H1 (cell line): ENCODE measurements at regions not wholly inside any gene's neighbourhood (a gene's known extent, or its start where the extent isn't known, plus 50 kb on each side); places are given as distances from the start of the nearest gene placed in this dataset.
"Not testable (repeated sequence)": the region's sequence is repeated elsewhere in the genome, so short reads cannot be mapped to it uniquely, and the experiment has no call there.

Experiments
- CHD2 ChIP-seq: IDR thresholded peaks from 2 replicates; pipeline ENCODE4 v1.6.1; 2012; ENCODE audit warnings: low read length, improper control_type of control experiment
- CREB1 ChIP-seq: IDR thresholded peaks from 2 replicates; pipeline ENCODE4 v1.6.1; 2012; ENCODE audit warnings: inconsistent platforms
- CTCF ChIP-seq, 3 experiments: IDR thresholded peaks; 1 replicate in 2 of 3; 2 replicates in 1 of 3; pipeline versions ENCODE4 v1.5.1 to v1.6.1; 2011; ENCODE audit warnings: low read length in 3 of 3, mild to moderate bottlenecking in 3 of 3, inconsistent platforms in 2 of 3, low read depth in 1 of 3, moderate library complexity in 1 of 3; ENCODE audit not compliant: insufficient read depth in 1 of 3; ENCODE audit errors: control extremely low read depth in 1 of 3
- E2F6 ChIP-seq: IDR thresholded peaks from 2 replicates; pipeline ENCODE4 v1.6.1; 2012; ENCODE audit warnings: inconsistent platforms
- HDAC2 ChIP-seq, 2 experiments: fragments of 300-600 bp in 1 of 2; sonication (generic) in 1 of 2; IDR thresholded peaks; 2 replicates each; pipeline ENCODE4 v1.6.1; 2011 to 2012; ENCODE audit warnings: low read depth in 2 of 2, low read length in 2 of 2, mild to moderate bottlenecking in 2 of 2, moderate library complexity in 2 of 2, borderline replicate concordance in 1 of 2, inconsistent platforms in 1 of 2
- MAX ChIP-seq: IDR thresholded peaks from 2 replicates; pipeline ENCODE4 v1.6.1; 2012; ENCODE audit warnings: inconsistent platforms
- POLR2A ChIP-seq, 2 experiments: IDR thresholded peaks; 1 replicate in 1 of 2; 2 replicates in 1 of 2; pipeline ENCODE4 v1.6.1; 2011; ENCODE audit warnings: low read depth in 2 of 2, low read length in 2 of 2, mild to moderate bottlenecking in 2 of 2; ENCODE audit errors: control extremely low read depth in 1 of 2
- POLR2AphosphoS5 ChIP-seq: IDR thresholded peaks from 2 replicates; pipeline ENCODE4 v1.6.1; 2011; ENCODE audit warnings: low read depth, low read length
- RXRA ChIP-seq: IDR thresholded peaks from 2 replicates; pipeline ENCODE4 v1.6.1; 2011; ENCODE audit warnings: low read depth, mild to moderate bottlenecking, low read length, moderate library complexity; ENCODE audit not compliant: insufficient read depth
- TCF12 ChIP-seq: IDR thresholded peaks from 2 replicates; pipeline ENCODE4 v1.6.1; 2011; ENCODE audit warnings: low read depth, mild to moderate bottlenecking, low read length
- YY1 ChIP-seq: IDR thresholded peaks from 2 replicates; pipeline ENCODE4 v1.6.1; 2011; ENCODE audit warnings: low read depth, mild to moderate bottlenecking, low read length

- TF ChIP-seq CTCF (IDR thresholded peaks at IDR 0.05; ENCODE audit: control extremely low read depth in 1 of 3, insufficient read depth in 1 of 3, low read depth in 1 of 3, low read length in 3 of 3); POLR2A (IDR thresholded peaks at IDR 0.05; ENCODE audit: control extremely low read depth in 1 of 2, low read depth in 2 of 2, low read length in 2 of 2); YY1; CREB1; POLR2AphosphoS5; CHD2; RXRA; E2F6; HDAC2 (IDR thresholded peaks at IDR 0.05; ENCODE audit: borderline replicate concordance in 1 of 2, low read depth in 2 of 2, low read length in 2 of 2); TCF12; MAX: not testable (repeated sequence)
Observed at GRCh38 chr1:148302586-148303364, 150.7 kb upstream of the NBPF11 start.
